GM19372 (cell line): ENCODE measurements at regions not wholly inside any gene's neighbourhood (a gene's known extent, or its start where the extent isn't known, plus 50 kb on each side); places are given as distances from the start of the nearest gene placed in this dataset.

ENCODE experiments used
- ATAC-seq: cut with Tn5 transposase; IDR thresholded peaks from one replicate; pipeline ENCODE4 v1.9.1; 2021; ENCODE audit warnings: mild to moderate bottlenecking, low read depth, moderate library complexity; ENCODE audit not compliant: unreplicated experiment

DNA sequence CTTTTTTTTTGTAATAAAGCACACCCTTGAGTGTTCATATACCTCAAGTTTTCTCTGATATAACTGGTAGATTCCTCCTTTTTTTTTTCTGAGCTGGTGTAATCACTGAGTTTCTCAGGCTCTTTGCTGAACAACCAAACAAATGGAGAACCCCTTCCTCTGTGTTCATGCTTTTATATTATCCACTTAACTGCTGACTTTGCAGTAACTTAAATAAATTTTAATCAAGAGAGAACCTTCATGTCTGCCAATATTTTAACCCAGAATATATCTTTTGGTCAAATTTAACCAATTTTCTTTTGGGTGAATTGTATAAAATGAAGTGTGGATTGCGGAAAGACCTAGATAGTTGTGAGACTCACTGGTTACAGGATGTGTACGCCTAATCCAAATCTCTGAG, 833.0 kb upstream of the COX7C start:
- ATAC-seq: no peak

DNA sequence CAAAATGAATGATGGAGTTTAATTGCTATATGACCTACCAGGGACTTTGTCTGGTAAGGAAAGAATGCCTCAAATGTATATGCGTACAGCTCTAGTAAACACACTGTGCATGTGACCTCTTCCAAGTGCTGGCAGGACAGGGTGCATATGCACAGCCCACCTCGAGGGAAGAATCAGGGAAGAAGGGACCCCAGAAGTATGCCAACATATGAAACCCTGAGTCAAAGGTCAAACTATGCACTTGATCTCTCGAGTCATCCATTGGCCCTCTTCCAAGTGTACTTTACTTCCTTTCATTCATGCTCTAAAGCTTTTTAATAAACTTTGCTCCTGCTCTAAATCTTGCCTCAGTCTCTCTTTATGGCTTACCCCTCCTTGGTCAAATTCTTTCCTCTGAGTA, 804.6 kb upstream of the COX7C start:
- no peak for ATAC-seq

DNA sequence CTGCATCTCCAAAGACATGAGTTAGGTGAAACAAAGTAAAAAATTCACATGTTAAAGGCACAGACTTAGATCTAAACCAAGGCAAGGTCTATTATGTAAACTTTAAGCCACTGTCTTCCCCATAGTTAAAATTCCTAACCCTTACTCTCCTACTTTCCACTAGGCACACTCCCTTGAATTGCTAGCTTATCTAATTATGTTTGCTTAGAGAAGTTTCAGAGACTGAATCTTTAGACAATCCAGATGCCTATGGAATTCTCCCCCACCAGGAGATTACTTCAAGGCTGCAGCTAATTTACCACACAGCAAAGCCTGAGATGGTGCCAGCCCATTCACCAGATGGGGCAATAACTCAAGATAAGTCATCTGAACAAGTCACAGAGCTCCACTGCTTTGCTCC, 803.1 kb upstream of the COX7C start:
- ATAC-seq: no peak

DNA sequence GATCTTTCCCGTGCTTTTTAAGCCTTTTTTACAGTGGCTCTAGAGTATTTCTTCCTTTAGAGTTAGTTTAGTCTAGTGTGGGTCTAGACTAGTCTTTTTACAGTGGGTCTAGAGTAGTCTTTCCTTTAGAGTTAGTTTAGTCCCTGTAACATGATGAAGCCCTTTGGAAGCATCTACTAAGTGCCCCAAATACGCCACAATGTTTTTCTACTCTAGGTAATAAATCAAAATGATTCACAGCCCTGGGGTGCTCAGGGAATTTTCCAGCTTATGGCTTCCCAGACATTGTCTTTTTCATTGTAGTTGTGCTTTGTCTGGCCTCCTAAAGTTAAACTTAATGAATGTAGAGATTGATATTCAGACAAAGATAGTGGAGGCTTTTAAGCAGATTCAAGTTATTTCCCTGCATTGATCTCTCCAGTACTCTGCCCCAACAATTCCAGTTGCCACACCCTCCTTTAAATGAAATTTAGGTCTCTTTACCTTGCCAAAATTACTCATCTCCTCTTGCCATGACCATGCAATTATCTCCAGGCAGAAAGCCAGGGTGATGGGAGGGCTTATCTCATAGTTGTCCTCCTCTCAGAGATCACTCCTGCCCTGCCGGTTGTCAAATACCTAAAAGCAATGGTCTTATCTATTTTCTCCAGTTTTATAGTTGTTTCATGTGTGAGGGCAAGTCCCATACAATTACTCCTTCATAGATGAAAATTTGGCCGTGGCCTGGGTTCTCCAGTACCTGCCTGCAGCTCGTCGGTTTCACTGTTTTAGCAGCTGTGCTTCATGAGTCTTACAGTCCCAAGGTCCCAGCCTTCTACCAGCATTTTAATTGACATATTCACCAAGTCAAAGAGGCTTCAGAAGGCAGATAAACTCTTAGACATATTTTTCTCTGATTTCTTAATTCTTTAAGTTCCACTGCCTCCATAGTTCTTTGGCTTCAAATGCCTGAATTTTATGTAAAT, 794.0 kb upstream of the COX7C start:
- no peak for ATAC-seq

DNA sequence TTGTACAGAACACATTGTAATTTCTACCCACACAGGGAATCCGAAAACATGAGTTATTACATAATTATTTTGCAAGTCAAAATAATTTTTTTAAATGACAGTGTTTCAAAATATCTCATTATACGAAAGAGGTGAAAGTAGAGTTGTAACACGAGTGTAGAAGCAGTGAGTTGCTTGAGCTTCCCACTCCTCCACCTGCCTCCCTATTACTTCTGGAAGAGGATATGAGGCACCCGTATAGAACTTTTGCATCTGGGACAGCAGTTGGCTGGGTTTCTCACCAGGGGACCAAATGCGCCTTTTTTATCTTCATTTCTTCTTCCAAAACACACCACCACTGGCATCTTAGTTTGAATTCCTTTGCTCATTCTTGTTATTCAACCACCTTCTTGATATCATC, 779.0 kb upstream of the COX7C start:
- no peak for ATAC-seq

DNA sequence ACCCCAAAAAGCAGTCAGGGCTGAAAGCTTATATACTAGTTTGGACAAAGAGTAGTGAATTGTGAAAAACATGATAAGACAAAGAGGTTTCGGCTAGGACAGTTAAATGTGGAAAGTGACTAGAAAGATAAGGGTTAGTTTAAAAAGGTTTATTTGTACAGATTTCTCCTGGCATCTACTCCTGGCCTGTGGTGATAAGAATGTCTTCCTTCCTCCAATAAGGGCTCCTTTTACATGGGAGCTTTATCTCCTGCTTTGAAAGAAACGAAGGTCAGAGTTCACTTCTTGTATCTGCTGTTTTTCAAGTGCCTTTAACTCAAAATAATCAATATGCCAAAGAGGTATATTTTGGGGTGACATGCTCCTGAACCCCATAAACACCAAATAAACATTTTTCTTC, 776.1 kb upstream of the COX7C start:
- ATAC-seq: no peak

DNA sequence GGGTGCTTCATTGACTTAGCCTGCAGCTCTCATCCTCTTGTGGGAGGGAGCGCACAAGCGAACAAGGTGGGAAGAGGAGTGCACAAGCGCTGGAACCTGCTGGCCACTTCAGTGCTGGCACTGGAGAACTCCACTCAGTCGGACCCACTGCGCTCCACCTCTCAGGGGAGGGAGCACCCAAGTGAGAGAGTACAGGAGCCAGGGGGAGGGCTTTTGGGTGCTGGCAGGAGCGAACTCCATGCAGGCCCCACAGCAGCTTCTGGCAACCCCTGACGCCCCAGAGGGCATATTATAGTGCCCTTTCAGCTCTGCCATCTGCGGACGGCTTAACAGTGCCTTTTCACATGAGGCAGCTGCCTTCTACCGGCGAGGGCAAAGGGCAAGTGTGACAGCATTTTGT, 774.2 kb upstream of the COX7C start:
- ATAC-seq: no peak

DNA sequence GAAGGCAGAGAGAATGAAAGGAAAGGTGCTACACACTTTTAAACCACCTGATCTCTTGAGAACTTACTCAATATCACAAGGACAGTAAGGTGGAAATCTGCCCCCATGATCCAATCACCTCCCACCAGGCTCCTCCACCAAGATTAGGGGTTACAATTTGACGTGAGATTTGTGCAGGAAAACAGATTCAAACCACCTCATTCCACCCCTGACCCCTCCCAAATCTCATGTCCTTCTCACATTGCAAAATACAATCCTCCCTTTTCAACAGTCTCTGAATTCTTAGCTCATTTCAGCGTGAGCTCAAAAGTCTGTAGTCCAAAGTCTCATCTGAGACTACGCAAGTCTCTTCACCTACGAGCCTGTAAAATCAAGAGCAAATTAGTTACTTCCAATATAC, 768.3 kb upstream of the COX7C start:
- ATAC-seq: no peak

DNA sequence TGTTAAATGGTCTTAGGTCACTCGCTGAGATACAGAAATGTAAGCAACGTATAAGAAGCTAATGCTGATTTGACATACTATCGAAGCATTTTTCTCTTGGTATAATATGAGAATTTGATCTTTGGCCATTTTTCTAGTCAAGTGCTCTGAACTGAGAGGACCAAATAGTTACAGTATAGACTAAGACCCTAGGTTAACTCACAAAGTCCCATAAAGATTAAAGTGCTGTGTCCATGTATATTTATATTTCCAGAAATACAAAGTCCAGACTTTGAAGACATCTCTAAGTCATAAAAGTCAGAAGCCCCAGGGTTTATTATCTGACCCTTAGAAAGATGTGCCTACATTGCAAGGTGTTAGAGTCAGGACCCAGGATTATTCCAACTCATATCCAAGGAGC, 752.4 kb upstream of the COX7C start:
- no peak for ATAC-seq

DNA sequence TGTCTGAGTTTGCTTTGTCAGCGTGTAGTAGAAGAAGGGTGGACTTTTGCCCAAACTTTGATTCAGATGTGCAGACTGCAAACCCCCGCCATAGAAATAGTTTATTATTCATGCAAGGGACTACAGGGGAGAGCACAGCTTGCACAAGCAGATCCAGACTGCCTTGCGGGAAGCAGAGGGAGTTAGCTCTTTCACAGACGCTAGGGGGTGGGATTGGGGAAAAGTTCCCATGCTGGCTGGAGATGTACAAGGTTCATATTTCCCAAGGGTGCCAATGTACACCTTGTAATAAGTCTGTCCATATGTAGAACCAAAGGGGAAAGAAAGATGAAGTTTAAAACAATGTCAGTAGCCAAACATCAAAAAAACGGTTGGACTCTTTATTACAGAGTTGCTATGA, 749.7 kb upstream of the COX7C start:
- no peak for ATAC-seq

DNA sequence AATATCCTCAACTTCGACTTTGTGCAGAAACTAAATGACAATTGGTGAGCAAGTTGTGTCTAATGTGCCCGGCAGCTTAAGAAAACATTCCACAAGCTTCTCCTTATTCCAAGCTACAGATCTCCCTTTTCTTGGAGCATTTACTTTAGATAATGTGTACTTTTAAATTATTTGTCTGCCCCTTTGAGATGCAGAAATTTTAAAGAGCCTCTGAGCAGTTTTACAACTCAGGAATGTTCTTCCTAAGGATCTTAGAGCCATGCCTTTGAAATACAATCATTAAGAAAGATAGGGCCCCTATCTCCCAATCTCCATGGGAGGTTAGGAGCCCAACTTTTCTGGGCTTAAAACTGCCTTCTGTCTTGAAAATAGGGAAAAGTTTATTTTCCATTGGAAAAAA, 723.7 kb upstream of the COX7C start:
- no peak for ATAC-seq

DNA sequence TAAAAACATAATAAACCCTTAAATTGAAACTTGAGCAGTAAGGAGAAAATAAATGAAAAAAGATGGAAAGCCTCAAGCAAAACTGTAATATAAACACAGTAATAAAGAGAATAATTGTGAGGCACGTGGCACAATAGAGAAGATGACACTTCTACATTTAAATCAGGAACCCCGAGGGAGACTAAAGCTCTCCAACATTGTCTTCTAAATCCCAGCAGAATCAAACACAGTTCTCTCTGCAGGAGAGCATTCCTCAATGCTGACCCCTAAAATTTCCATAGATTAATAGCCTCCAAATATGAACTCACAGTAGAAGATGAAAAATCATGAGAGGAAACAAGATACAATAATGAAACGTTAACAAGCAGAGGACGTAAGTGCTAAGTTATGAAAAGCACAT, 721.2 kb upstream of the COX7C start:
- no peak for ATAC-seq

DNA sequence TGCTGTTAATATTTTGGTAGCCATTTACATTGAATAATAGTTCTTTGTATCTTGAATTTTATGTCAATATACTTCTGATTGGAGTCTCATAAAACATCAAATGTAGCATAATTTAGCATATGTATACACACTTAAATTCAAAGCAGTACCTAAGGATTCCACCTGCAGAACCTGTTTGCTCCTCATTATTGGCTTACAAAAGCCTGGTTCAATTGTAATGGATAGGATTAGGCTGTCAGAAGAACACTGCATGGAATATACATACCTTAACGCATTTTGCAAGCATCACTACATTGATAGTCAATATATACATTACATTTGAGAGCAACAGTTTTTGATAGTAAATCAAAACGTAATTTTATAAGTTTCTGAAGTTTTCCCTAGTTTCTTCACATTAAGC, 711.3 kb upstream of the COX7C start:
- ATAC-seq: no peak

DNA sequence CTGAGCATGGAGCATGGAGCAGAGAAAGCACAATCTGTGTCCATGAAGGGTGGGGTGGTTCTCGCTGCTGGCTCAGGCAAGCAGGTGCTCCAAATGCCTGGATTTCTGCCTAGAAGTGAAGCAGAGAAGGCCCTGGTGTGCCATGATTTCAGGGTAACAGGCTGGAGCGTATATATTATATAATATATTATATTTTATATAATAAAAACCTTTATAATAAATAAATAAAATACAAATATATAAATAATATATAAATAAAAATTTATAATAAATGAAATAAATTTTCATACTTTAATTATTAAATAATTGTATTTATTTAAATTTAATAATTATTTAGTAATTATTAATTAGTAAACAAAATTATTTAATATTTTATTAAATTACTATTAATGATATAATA, 707.4 kb upstream of the COX7C start:
- no peak for ATAC-seq

DNA sequence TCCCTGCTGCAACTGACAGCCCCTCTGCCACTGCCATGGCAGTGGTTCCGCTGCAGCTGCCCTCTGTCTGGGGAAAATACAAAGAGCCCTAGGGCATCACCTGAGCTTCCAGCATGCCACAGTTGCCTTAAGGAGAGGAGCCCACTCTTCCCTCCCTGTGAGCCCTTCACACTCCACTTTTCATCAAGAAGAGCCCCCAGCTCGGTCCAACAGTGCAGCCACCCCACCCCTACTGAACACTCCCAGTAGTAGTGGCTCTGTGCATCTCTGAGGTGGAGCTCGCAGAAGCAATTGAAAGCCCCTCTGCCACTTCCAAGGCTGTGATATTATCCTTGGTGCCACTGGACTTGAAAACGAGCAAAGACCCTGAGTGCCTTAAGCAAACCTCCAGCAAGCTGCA, 696.8 kb upstream of the COX7C start:
- no peak for ATAC-seq

DNA sequence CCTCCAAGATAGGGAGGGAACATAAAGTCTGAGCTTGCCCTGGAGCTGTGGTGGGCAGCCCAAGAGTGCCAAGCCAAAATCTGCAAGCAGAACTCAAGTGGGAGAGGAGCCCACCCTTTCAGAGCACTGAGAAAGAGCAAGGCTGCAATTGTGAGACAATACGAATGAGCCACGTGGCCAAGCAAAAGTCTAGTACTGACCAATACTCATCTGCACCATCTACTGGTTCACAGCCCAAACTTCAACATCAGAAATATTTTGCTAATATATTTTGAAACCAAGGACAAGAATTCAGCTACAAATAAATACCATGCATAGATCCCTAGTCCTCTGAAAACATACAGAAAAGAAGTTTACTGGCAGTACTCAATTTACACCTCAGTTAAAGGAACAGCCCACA, 696.2 kb upstream of the COX7C start:
- no peak for ATAC-seq

DNA sequence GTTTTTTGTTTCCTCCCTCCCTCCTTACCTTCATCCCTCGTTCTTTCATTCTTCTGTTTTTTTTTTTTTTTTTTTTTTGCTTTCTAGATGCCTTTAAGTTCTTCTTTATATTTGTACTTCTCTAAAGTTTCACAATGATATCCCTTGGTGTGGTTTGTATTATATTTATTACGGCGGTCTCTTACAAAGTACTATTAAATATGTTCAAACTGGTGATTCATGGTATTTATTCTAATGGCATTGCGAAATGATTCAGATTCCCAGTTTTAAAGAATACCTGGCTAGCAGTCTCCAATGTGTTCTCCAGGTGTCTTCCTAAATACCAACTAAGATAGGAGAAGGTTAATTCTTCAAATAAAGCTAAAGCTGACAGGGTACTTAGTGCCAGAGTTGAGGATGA, 690.1 kb upstream of the COX7C start:
- no peak for ATAC-seq

DNA sequence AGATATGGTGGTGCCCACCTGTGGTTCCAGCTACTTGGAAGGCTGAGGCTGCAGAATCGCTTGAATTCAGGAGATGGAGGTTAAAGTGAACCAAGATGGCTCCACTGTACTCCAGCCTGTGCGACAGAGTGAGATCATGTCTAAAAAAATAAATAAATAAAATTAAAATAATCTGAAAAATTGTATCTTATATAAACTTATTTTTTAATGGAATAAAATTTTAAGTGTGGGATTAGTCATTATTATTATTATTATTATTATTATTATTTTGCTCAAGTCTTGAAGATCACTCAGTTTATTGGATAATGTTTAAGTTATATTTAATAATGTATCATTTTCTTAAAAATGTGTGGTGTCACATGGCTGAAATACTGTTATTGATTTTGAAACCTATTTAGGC, 688.0 kb upstream of the COX7C start:
- no peak for ATAC-seq

DNA sequence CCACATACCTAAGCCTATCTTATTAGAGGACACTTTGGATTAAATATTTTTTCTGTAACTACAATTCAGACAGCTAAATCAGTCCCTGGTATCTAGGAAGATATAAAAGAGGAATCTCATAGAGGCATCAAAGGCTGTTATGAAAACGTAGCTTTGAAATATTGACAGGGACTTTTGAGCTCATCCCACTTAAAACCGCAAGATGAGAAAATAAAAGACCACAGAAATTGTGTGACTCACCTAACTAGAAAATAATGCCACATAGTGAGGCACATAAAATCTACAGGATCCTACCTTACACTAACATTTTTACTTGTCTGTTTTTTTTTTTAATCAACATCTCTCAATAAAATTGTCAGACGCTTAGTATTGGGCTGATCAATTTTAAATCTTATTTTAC, 686.5 kb upstream of the COX7C start:
- no peak for ATAC-seq

DNA sequence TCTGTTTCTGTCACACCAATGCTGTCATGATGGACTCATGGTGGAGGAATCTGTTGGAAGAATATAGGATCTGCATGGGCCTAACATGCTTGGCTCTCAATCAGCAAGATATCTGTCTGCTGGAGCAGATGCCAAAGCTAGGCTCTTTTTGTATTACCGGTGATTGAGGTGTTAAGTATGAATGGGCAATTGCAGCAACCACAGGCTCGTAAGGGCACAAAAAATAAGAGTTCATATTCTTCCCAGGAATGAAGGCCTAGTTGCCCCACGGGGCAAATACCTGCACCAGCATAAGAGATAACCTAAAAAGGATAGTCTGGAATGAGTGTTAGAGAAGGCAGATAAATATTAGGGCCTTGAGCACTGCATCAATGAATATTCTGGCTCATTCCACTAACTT, 679.5 kb upstream of the COX7C start:
- ATAC-seq: no peak

DNA sequence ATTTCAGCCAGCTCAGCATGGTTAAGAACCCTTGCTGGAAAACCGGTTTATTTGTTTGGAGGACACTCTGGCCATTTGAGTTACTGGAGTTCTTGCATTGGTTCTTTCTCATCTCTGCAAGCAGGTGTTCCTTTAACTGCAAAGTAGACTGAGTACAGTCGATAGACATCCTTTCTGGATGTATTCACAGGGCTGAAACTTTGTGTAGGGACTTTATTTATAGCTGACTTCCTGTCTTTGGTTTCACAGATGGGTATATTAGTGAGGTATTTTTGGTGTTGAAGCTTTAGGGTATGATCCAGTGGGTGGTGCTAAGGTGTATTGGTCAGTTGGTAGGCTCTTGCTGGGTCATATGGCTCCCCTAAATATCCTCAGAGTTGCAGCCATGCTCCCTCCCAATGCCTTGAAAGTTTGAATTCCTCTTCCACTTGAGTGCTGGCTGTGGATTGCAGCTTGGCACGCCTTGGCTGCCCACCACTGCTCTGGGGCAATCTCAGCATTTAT, 666.0 kb upstream of the COX7C start:
- no peak for ATAC-seq

DNA sequence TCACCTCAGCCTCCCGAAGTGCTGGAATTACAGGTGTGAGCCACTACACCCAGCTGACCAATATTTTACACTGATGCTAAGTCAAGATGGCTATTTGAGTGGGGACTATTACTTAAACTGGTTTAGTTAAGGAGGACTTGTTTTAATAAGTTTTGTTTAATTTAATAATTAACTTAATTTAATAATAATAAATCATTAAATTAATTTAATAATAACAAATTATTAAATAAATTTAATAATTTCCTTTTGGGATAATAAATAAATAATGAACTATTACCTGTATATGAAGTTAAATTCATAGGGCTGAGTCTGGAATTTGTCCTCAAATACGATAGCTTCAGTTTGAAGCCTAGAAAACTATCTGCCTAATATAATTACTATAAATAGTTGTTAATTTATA, 665.1 kb upstream of the COX7C start:
- ATAC-seq: no peak
